Astrocyte of the spinal cord (primary cell): ENCODE measurements at regions not wholly inside any gene's neighbourhood (a gene's known extent, or its start where the extent isn't known, plus 50 kb on each side); places are given as distances from the start of the nearest gene placed in this dataset.

Source experiments
- DNase-seq: peaks from one replicate; pipeline ENCODE4 v3.0.0; 2011; ENCODE audit warnings: low read depth, low spot score
- H3K4me3 ChIP-seq: 2 replicates; pipeline ENCODE4 v1.5.1; 2011; ENCODE audit warnings: low read depth, mild to moderate bottlenecking, low read length, moderate library complexity
- in situ Hi-C: cut with HindIII; loops from 2 replicates; pipeline ENCODE4 v1.10.0; 2017; ENCODE audit warnings: low sequenced_read_pairs
- TF ChIP-seq, protein P1 (sequence below): IDR thresholded peaks from 2 replicates; pipeline ENCODE4 v1.5.1; 2012; ENCODE audit warnings: low read depth, mild to moderate bottlenecking, low read length, inconsistent platforms

DNA sequence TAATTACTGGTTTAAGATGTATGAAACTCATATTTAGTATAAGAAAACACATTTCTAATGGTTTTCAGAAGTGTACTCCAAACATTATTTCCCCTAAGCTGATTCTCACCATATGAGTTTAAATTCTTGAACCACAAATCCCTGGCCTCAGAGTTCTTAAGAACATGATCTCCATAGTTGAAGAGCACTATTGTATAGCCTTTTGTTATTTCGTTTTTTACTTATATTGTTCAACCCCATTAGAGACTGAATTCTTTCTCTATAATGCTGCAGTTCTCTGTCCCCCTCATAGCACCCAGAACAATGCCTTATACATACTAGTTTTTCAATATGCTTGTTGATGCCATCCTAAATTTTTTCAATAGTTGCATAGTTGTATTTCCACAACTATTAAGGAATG, 85.5 kb upstream of the TMEM17 start:
- TF ChIP-seq, protein P1, sequence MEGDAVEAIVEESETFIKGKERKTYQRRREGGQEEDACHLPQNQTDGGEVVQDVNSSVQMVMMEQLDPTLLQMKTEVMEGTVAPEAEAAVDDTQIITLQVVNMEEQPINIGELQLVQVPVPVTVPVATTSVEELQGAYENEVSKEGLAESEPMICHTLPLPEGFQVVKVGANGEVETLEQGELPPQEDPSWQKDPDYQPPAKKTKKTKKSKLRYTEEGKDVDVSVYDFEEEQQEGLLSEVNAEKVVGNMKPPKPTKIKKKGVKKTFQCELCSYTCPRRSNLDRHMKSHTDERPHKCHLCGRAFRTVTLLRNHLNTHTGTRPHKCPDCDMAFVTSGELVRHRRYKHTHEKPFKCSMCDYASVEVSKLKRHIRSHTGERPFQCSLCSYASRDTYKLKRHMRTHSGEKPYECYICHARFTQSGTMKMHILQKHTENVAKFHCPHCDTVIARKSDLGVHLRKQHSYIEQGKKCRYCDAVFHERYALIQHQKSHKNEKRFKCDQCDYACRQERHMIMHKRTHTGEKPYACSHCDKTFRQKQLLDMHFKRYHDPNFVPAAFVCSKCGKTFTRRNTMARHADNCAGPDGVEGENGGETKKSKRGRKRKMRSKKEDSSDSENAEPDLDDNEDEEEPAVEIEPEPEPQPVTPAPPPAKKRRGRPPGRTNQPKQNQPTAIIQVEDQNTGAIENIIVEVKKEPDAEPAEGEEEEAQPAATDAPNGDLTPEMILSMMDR, result no peak
- DNase-seq, result no peak
- in situ Hi-C loops, result no loop called here
- no peak overlapping the region for H3K4me3 ChIP-seq

DNA sequence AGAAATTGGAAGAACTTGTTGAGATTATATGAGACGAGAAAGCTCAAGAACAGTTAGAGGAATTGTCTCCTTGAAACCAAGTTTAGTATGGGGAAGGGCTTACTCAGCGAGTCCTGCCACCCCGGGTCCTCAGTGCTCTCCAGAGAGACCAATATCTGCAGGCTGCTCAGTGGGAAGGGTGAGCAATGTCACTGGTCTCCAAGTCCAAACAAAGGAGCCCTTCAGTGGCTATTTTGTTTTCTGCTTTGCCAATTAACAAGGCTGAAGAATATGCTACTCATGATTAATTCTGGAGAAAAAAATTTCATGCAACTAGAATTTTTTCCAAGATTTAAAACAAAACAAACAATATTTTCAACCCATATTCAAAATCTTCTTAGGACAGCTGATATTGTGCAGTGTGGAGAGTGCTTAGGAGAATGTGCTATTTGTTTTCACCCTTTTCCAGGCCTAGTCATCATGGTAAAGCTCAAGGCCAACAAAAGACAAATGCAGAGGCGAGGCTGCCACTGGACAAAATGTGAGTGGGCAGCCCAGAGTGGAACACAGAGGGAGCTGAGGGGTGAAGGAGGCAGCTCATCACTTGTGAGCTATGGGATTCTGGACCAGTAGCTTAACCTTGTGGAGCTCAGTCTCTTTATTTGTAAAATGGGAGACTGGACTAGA, 83.8 kb upstream of the TMEM17 start:
- TF ChIP-seq, protein P1, result no peak
- H3K4me3 ChIP-seq, result no peak overlapping the region
- in situ Hi-C loops, result no loop called here
- no peak for DNase-seq

DNA sequence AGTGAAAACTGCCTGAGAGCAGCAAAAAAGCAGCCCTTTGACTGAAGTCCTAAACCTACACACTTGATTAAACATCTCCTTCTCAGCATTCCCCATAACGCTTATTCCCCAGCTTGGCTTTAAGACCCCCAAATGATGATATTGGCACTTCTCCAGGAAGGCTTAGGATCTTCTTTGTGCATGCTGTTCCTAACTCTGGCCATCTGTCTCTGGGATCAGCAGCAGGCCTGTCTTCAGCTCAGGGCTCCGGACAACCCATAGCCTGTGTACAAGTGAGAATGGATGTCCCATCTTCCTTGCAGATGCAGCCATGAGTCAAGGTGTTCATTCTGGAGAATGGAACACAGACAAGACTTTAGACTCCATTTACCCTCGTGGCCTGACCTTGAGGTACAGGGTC, 81.6 kb upstream of the TMEM17 start:
- in situ Hi-C loops, result no loop called here
- TF ChIP-seq, protein P1, result no peak
- no peak for DNase-seq
- no peak overlapping the region for H3K4me3 ChIP-seq

DNA sequence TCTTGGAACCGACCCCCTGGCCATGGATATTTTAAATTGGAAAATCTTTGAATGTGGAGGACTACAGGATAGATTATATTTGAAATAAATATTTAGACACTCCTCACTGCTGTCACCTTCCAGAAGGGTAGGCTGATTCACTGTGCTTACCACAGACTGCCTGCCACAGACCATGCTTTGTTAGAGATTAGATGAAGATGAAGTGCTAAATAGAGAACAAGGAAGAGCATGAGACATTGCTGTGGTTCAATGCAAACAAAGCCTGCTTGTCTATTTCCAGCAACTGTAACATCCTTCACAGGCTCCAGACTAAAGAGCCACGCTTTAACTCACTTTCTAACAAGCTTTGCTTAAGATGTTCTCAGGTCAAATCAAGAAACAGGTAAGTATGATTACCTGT, 81.0 kb upstream of the TMEM17 start:
- in situ Hi-C loops, result no loop called here
- DNase-seq, result peak; percentile 63
- H3K4me3 ChIP-seq, result no peak overlapping the region
- TF ChIP-seq, protein P1, result no peak

DNA sequence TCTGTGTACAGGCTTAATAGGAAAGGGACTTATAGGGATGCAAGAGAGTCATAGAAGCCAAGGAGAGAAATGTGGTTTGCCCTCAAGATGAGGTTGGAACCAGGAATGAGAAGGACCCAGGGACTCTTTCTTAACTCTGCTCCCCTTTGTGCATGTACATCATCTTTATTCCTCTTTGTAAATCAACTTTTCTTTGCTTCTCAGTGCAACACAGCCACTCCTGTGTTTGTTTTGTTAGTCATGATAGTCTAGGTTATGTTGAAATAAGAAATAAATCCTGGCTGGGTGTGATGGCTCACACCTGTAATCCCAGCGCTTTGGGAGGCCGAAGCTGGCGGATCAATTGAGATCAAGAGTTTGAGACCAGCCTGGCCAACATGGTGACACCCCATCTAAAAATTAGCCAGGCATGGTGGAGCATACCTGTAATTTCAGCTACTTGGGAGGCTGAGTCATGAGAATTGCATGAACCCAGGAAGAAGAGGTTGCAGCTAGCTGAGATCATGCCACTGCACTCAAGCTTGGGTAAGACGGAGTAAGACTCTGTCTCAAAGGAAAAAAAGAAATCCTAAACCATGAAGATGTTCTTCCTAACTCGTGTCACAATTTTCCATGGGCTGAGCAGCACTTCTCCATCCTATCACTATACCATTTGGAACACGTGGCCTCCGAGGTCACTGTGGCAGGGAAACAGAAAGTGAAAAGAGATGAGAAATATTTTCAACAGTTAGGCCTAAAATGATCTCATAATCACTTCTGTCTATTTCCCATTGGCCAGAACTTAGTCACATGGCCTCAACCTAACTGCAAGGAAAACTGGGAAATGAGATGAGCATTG, 73.0 kb upstream of the TMEM17 start:
- in situ Hi-C loops, result no loop called here
- TF ChIP-seq, protein P1, result no peak
- peak; percentile 89 for DNase-seq
- no peak overlapping the region for H3K4me3 ChIP-seq

DNA sequence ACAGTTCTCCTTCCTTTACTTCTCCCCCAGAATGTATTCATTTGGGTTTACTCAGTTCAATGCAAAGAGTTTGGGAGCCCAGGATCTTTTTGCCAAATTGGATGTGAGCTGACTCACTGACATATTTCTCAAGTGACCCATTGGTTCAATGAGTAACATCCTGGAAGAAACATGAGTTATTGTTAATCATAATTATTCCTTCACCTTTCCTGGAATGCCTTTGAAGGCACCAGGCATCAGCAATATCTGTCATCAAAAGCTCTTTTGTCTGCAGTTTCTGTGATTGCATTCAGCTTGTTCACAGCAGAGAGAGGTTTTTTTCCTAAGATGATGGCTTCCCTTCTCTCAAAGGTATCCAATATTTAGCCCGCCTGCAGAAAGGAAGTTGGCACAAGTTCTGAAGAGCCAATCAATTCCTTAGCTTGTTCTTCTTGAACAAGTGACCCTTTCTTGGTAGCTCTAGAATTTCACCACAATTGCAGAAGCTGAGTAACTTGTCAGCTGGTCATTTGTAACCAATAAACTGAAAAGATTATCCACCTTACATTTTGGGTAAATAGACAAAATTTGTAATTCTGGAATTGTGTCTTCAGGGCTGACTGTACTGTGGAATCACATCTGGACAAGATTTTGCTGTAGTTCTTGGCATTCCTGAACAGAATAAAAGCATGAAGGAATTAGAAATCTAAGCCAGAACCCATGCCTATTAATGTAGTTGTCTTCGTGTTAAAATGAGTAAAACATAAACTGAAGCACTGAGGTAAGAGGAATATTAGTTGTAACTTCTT, 72.2 kb upstream of the TMEM17 start:
- H3K4me3 ChIP-seq, result no peak overlapping the region
- in situ Hi-C loops, result no loop called here
- DNase-seq, result peak; percentile 92
- TF ChIP-seq, protein P1, result no peak
